HEK293 (cell line): ENCODE measurements at regions not wholly inside any gene's neighbourhood (a gene's known extent, or its start where the extent isn't known, plus 50 kb on each side); places are given as distances from the start of the nearest gene placed in this dataset.

Source experiments
- CTCF ChIA-PET: fragments of 350-600 bp; formaldehyde crosslinking; extraction: SDS; loops from one replicate; lab custom pipeline; 2021; ENCODE audit warnings: antibody characterized with exemption; lab: Yijun Ruan, JAX
- POLR2A ChIA-PET: fragments of 300-600 bp; formaldehyde crosslinking; extraction: SDS; loops from one replicate; lab custom pipeline; 2020; ENCODE audit warnings: antibody characterized with exemption, inconsistent platforms; lab: Yijun Ruan, JAX
- H3K27ac ChIP-seq: fragments of 200-500 bp; sonication (Bioruptor generic); 2 replicates; pipeline ENCODE4 v1.5.1; 2014; ENCODE audit warnings: low read depth, low read length, control low read depth, inconsistent platforms; ENCODE audit errors: extremely low read depth
- H3K36me3 ChIP-seq, 2 experiments: fragments of 200-500 bp in 1 of 2; sonication (Bioruptor generic) in 1 of 2; 1 replicate in 1 of 2; 2 replicates in 1 of 2; pipeline ENCODE4 v1.5.1; 2014 to 2017; ENCODE audit warnings: inconsistent platforms in 2 of 2, low read length in 2 of 2; ENCODE audit not compliant: control insufficient read depth in 2 of 2, insufficient read depth in 1 of 2
- H3K4me1 ChIP-seq: fragments of 200-500 bp; sonication (Bioruptor generic); 2 replicates; pipeline ENCODE4 v1.5.1; 2014; ENCODE audit warnings: mild to moderate bottlenecking, low read length, inconsistent platforms; ENCODE audit not compliant: control insufficient read depth, insufficient read depth
- H3K4me3 ChIP-seq: 2 replicates; pipeline ENCODE4 v1.5.1; 2011; ENCODE audit warnings: low read depth, mild to moderate bottlenecking, control low read depth, low read length, moderate library complexity
- H3K9me3 ChIP-seq: fragments of 200-500 bp; sonication (Bioruptor generic); 2 replicates; pipeline ENCODE4 v1.5.1; 2014; ENCODE audit warnings: low read depth, low read length, inconsistent platforms; ENCODE audit not compliant: control insufficient read depth, insufficient read depth
- GFI1B ChIP-seq: fragments of 450-650 bp; formaldehyde crosslinking; IDR thresholded peaks from 2 replicates; pipeline ENCODE4 v1.5.1; 2016; ENCODE audit warnings: missing biosample characterization, missing genetic modification characterization
- MEIS1 ChIP-seq: sonication (generic); formaldehyde crosslinking; IDR thresholded peaks from 2 replicates; pipeline ENCODE4 v1.8.1; 2022; ENCODE audit warnings: missing genetic modification reagents, mild to moderate bottlenecking, borderline replicate concordance
- RBAK ChIP-seq: fragments of 450-650 bp; formaldehyde crosslinking; IDR thresholded peaks from 2 replicates; pipeline ENCODE4 v1.5.1; 2016; ENCODE audit warnings: missing biosample characterization, missing genetic modification characterization
- REPIN1 ChIP-seq: fragments of 450-650 bp; formaldehyde crosslinking; IDR thresholded peaks from 2 replicates; pipeline ENCODE4 v1.5.1; 2017; ENCODE audit warnings: missing biosample characterization, missing genetic modification characterization, low read depth
- SP3 ChIP-seq: fragments of 450-650 bp; formaldehyde crosslinking; IDR thresholded peaks from 2 replicates; pipeline ENCODE4 v1.5.1; 2016; ENCODE audit warnings: missing biosample characterization, missing genetic modification characterization
- TRIM28 ChIP-seq: IDR thresholded peaks from 2 replicates; pipeline ENCODE4 v1.6.1; 2011; ENCODE audit warnings: low read length, control low read depth, borderline replicate concordance
- ZBTB48 ChIP-seq: fragments of 450-650 bp; formaldehyde crosslinking; IDR thresholded peaks from 2 replicates; pipeline ENCODE4 v1.5.1; 2016; ENCODE audit warnings: missing biosample characterization, missing genetic modification characterization
- ZNF10 ChIP-seq: fragments of 450-650 bp; formaldehyde crosslinking; IDR thresholded peaks from 2 replicates; pipeline ENCODE4 v1.5.1; 2017; ENCODE audit warnings: missing biosample characterization, missing genetic modification characterization
- ZNF146 ChIP-seq: fragments of 450-650 bp; formaldehyde crosslinking; IDR thresholded peaks from 2 replicates; pipeline ENCODE4 v1.5.1; 2016; ENCODE audit warnings: missing biosample characterization, missing genetic modification characterization
- ZNF23 ChIP-seq: fragments of 450-650 bp; formaldehyde crosslinking; IDR thresholded peaks from 2 replicates; pipeline ENCODE4 v1.5.1; 2016; ENCODE audit warnings: missing biosample characterization, missing genetic modification characterization, borderline replicate concordance
- ZNF37A ChIP-seq: fragments of 450-650 bp; IDR thresholded peaks from 2 replicates; pipeline ENCODE4 v1.5.1; 2018; ENCODE audit warnings: missing biosample characterization, missing genetic modification characterization
- ZNF596 ChIP-seq: fragments of 450-650 bp; IDR thresholded peaks from 2 replicates; pipeline ENCODE4 v1.5.0; 2018; ENCODE audit warnings: missing biosample characterization, mild to moderate bottlenecking, missing genetic modification characterization, moderate library complexity
- ZNF626 ChIP-seq: fragments of 450-650 bp; sonication (Bioruptor Pico); formaldehyde crosslinking; IDR thresholded peaks from 2 replicates; pipeline ENCODE4 v1.5.1; 2018; ENCODE audit warnings: missing biosample characterization, missing genetic modification characterization, inconsistent platforms
- ZNF670 ChIP-seq: fragments of 450-650 bp; formaldehyde crosslinking; IDR thresholded peaks from 2 replicates; pipeline ENCODE4 v1.5.1; 2016; ENCODE audit warnings: missing biosample characterization, missing genetic modification characterization, low read depth
- ZNF76 ChIP-seq: fragments of 450-650 bp; formaldehyde crosslinking; IDR thresholded peaks from 2 replicates; pipeline ENCODE4; 2016; ENCODE audit warnings: low read depth, missing biosample characterization, missing genetic modification characterization, borderline replicate concordance
- ZNF777 ChIP-seq: fragments of 450-650 bp; formaldehyde crosslinking; IDR thresholded peaks from 2 replicates; pipeline ENCODE4 v1.5.1; 2017; ENCODE audit warnings: missing biosample characterization, missing genetic modification characterization, borderline replicate concordance
- TF ChIP-seq, protein P1 (sequence below): fragments of 450-650 bp; formaldehyde crosslinking; IDR thresholded peaks from 2 replicates; pipeline ENCODE4 v1.5.1; 2016; ENCODE audit warnings: missing biosample characterization, missing genetic modification characterization
- TF ChIP-seq, protein P2 (sequence below): fragments of 450-650 bp; formaldehyde crosslinking; IDR thresholded peaks from 2 replicates; pipeline ENCODE4 v1.5.1; 2016; ENCODE audit warnings: missing biosample characterization, missing genetic modification characterization, borderline replicate concordance
- TF ChIP-seq, protein P3 (sequence below): fragments of 450-650 bp; formaldehyde crosslinking; IDR thresholded peaks from 2 replicates; pipeline ENCODE4 v1.5.1; 2016; ENCODE audit warnings: missing biosample characterization, missing genetic modification characterization

DNA sequence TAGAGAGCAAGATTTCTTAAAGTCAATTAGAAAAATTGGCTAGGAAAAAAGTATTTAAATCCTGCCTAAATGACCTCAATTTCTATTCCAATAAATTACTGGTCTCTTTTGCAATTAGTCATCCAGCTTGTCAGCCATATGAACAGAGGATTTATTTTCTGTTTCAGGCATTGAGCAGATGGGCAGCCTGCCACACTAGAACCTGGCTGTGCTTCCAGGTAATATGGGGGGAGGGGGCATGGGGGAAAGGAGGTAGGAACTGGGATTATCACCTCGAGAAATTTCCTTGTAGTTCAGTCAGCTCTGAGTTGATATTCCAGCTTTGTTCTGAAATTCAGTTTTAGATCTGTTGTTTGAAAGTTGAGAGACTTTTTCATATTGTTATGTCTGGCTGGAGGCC, 206.3 kb upstream of the LCORL start:
- H3K9me3 ChIP-seq = no peaks in the 10 kb centered on the region
- ChIA-PET POLR2A (no interaction called here), CTCF (no interaction called here)
- no peaks in the 10 kb centered on the region for H3K4me1 ChIP-seq
- H3K36me3 ChIP-seq = no peaks in the 10 kb centered on the region
- no peak for TF ChIP-seq ZNF76 (tag by site-specific recombination)
- no peak for TF ChIP-seq ZNF596 (tag by site-specific recombination)
- no peak for TF ChIP-seq ZNF23 (tag by site-specific recombination)
- no peak for TF ChIP-seq SP3 (tag by site-specific recombination)
- TF ChIP-seq REPIN1 (tag by site-specific recombination) = no peak
- TF ChIP-seq, protein P1, sequence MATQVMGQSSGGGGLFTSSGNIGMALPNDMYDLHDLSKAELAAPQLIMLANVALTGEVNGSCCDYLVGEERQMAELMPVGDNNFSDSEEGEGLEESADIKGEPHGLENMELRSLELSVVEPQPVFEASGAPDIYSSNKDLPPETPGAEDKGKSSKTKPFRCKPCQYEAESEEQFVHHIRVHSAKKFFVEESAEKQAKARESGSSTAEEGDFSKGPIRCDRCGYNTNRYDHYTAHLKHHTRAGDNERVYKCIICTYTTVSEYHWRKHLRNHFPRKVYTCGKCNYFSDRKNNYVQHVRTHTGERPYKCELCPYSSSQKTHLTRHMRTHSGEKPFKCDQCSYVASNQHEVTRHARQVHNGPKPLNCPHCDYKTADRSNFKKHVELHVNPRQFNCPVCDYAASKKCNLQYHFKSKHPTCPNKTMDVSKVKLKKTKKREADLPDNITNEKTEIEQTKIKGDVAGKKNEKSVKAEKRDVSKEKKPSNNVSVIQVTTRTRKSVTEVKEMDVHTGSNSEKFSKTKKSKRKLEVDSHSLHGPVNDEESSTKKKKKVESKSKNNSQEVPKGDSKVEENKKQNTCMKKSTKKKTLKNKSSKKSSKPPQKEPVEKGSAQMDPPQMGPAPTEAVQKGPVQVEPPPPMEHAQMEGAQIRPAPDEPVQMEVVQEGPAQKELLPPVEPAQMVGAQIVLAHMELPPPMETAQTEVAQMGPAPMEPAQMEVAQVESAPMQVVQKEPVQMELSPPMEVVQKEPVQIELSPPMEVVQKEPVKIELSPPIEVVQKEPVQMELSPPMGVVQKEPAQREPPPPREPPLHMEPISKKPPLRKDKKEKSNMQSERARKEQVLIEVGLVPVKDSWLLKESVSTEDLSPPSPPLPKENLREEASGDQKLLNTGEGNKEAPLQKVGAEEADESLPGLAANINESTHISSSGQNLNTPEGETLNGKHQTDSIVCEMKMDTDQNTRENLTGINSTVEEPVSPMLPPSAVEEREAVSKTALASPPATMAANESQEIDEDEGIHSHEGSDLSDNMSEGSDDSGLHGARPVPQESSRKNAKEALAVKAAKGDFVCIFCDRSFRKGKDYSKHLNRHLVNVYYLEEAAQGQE (tag by site-specific recombination) = no peak
- TF ChIP-seq ZNF626 (tag by site-specific recombination) = no peak
- no peak for TF ChIP-seq ZNF670 (tag by site-specific recombination)
- TF ChIP-seq, protein P2, sequence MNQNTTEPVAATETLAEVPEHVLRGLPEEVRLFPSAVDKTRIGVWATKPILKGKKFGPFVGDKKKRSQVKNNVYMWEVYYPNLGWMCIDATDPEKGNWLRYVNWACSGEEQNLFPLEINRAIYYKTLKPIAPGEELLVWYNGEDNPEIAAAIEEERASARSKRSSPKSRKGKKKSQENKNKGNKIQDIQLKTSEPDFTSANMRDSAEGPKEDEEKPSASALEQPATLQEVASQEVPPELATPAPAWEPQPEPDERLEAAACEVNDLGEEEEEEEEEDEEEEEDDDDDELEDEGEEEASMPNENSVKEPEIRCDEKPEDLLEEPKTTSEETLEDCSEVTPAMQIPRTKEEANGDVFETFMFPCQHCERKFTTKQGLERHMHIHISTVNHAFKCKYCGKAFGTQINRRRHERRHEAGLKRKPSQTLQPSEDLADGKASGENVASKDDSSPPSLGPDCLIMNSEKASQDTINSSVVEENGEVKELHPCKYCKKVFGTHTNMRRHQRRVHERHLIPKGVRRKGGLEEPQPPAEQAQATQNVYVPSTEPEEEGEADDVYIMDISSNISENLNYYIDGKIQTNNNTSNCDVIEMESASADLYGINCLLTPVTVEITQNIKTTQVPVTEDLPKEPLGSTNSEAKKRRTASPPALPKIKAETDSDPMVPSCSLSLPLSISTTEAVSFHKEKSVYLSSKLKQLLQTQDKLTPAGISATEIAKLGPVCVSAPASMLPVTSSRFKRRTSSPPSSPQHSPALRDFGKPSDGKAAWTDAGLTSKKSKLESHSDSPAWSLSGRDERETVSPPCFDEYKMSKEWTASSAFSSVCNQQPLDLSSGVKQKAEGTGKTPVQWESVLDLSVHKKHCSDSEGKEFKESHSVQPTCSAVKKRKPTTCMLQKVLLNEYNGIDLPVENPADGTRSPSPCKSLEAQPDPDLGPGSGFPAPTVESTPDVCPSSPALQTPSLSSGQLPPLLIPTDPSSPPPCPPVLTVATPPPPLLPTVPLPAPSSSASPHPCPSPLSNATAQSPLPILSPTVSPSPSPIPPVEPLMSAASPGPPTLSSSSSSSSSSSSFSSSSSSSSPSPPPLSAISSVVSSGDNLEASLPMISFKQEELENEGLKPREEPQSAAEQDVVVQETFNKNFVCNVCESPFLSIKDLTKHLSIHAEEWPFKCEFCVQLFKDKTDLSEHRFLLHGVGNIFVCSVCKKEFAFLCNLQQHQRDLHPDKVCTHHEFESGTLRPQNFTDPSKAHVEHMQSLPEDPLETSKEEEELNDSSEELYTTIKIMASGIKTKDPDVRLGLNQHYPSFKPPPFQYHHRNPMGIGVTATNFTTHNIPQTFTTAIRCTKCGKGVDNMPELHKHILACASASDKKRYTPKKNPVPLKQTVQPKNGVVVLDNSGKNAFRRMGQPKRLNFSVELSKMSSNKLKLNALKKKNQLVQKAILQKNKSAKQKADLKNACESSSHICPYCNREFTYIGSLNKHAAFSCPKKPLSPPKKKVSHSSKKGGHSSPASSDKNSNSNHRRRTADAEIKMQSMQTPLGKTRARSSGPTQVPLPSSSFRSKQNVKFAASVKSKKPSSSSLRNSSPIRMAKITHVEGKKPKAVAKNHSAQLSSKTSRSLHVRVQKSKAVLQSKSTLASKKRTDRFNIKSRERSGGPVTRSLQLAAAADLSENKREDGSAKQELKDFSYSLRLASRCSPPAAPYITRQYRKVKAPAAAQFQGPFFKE (tag by site-specific recombination) = no peak
- no peak overlapping the region for H3K27ac ChIP-seq
- H3K4me3 ChIP-seq = no peak overlapping the region

DNA sequence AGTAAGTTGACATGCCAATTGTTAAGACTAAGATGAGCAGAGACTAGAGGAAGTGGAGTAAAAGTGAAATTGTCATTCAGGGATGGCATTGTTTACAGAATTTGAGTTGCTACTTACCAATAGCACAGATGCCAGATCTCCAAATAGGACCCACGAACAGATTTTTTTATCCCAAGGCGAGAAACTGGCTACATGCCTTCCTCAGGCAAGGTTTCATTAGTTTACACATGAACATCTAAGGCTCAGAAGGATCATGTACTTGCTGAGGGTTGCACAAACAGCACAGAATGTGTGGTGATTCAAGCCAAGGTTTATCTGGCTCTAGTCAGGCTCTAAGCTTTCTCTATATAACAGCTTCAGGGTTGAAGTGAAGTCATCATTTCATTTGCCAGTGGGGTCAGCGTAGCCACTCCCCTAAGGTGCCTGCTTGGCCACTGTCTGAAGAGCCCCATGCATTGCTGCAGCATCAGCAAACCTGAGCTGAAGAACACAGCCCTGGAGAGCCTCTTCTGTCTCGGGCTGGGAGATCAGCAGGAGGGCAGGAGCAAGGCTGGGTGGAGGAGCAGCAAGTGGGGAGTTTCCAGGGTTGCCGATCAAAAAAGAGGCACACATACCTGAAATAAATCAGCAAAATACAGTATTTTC, 193.0 kb upstream of the LCORL start:
- Histone ChIP-seq H3K36me3 (no peaks in the 10 kb centered on the region), H3K9me3 (no peaks in the 10 kb centered on the region), H3K4me1 (no peaks in the 10 kb centered on the region), H3K27ac (no peak overlapping the region), H3K4me3 (no peak overlapping the region)
- POLR2A ChIA-PET = no interaction called here
- CTCF ChIA-PET = no interaction called here
- TF ChIP-seq ZNF146 (no peak), ZNF10 (no peak), ZNF777 (tag by site-specific recombination) (no peak), ZBTB48 (tag by site-specific recombination) (no peak), GFI1B (tag by site-specific recombination) (no peak), MEIS1 (no peak), RBAK (tag by site-specific recombination) (no peak), TRIM28 (no peak), ZNF37A (tag by site-specific recombination) (no peak)
- TF ChIP-seq, protein P1 (tag by site-specific recombination) = no peak
- TF ChIP-seq, protein P3, sequence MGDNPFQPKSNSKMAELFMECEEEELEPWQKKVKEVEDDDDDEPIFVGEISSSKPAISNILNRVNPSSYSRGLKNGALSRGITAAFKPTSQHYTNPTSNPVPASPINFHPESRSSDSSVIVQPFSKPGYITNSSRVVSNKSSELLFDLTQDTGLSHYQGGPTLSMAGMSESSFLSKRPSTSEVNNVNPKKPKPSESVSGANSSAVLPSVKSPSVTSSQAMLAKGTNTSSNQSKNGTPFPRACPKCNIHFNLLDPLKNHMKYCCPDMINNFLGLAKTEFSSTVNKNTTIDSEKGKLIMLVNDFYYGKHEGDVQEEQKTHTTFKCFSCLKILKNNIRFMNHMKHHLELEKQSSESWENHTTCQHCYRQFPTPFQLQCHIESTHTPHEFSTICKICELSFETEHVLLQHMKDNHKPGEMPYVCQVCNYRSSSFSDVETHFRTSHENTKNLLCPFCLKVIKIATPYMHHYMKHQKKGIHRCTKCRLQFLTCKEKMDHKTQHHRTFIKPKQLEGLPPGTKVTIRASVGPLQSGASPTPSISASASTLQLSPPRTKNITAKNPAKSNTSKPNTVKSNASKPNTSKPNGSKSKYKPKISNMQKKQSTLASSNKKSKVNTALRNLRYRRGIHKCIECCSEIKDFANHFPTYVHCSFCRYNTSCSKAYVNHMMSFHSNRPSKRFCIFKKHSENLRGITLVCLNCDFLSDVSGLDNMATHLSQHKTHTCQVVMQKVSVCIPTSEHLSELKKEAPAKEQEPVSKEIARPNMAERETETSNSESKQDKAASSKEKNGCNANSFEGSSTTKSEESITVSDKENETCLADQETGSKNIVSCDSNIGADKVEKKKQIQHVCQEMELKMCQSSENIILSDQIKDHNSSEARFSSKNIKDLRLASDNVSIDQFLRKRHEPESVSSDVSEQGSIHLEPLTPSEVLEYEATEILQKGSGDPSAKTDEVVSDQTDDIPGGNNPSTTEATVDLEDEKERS (tag by site-specific recombination) = no peak
